ENCODE measurements at regions not wholly inside any gene's neighbourhood (a gene's known extent, or its start where the extent isn't known, plus 50 kb on each side); places are given as distances from the start of the nearest gene placed in this dataset.

DNA sequence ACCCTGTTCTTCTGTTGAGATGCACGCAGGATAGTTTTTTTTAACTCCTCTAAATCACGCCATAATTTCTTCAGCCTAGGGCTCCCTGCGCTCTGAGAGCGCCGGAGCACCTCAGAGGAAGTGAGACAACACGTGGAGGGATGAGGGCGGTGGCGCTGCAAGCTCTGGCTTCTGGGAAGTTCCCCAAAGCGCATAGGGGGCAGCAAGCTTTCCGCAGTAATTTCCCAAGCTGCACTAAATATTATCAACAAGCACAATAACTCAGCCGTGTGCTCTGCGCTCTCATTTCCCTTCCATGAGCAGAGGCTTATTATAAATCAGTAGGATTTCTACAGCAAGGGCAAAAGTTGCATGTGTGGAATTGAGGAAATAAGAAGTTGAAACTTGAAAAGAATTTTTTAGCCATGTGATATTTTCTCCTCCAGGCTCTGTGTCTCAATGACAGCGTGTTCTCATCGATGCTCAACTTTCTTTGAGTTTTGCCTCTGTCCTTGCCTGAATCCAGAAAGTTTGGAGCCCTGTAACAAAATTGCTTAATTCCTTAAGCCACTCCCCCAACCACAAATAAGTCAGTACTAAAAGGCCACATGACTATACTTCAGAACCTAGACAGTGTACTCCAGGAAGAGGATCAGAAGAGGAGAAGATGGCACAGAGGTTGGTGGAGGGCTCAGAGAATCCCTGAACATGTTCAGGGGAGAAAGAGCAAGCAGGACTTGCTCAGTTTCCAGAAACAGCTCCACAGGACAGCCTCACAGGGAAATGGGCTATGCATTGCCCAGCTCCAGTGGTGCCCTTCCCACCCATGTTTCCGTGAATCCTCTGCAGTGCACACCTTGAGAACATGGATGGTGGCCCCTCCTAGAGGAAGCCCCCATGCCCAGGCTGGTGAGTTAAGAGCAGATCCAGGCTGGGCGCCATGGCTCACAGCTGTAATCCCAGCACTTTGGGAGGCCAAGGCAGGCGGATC is 221.5 kb upstream of the GHITM start:
- no peak for TF ChIP-seq EP300 (IDR thresholded peaks at IDR 0.05)
- no peak for TF ChIP-seq CTCF (IDR thresholded peaks at IDR 0.05)
- no peak for TF ChIP-seq POLR2A (IDR thresholded peaks at IDR 0.05)
- no peak for TF ChIP-seq POLR2AphosphoS5 (IDR thresholded peaks at IDR 0.05)
- H3K4me3 ChIP-seq: no peak overlapping the region
- H3K4me1 ChIP-seq: peaks cover 0 to 8% (median 0%) of the 10 kb centered on the region in 3 donors
- ATAC-seq: peak; percentile 48
- no peak overlapping the region for H3K27ac ChIP-seq
- peaks cover 4% of the 10 kb centered on the region for H3K27me3 ChIP-seq
- no peaks in the 10 kb centered on the region for H3K9me3 ChIP-seq
- no peaks in the 10 kb centered on the region for H3K36me3 ChIP-seq
- 12 to 23% methylated on average over 10 to 14 of the region's 17 CpGs for WGBS, 2 donors (ENCODE audit: low coverage in 1 of 2)

DNA sequence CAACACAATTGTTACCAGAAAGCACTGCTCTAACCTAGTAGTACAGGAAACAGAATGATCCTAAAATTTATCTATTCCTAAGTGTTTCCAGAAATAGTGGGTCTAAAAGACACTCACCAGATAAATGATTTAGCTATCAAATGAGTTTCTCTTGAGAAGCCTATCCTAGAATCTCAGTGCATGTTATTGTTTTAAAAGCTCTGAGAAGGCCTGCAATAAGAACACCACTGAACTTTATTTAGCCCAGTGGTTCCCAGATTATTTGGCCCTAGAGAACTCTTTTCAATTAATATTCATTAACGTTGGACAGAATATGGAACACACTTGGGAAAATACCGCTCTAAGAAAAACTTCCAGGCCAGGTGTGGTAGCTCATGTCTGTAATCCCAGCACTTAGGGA is 220.1 kb upstream of the GHITM start:
- no peak for TF ChIP-seq POLR2AphosphoS5 (IDR thresholded peaks at IDR 0.05)
- TF ChIP-seq POLR2A (IDR thresholded peaks at IDR 0.05): no peak
- TF ChIP-seq CTCF (IDR thresholded peaks at IDR 0.05): no peak
- TF ChIP-seq EP300 (IDR thresholded peaks at IDR 0.05): no peak
- no peak overlapping the region for H3K4me3 ChIP-seq
- H3K27me3 ChIP-seq: peaks cover 7% of the 10 kb centered on the region
- H3K9me3 ChIP-seq: no peaks in the 10 kb centered on the region
- no peak for ATAC-seq
- no peaks in the 10 kb centered on the region for H3K36me3 ChIP-seq
- peaks cover 0 to 8% (median 0%) of the 10 kb centered on the region in 3 donors for H3K4me1 ChIP-seq
- WGBS, 2 donors (ENCODE audit: low coverage in 1 of 2): 66 to 75% methylated on average over 2 of the region's 2 CpGs
- no peak overlapping the region for H3K27ac ChIP-seq

DNA sequence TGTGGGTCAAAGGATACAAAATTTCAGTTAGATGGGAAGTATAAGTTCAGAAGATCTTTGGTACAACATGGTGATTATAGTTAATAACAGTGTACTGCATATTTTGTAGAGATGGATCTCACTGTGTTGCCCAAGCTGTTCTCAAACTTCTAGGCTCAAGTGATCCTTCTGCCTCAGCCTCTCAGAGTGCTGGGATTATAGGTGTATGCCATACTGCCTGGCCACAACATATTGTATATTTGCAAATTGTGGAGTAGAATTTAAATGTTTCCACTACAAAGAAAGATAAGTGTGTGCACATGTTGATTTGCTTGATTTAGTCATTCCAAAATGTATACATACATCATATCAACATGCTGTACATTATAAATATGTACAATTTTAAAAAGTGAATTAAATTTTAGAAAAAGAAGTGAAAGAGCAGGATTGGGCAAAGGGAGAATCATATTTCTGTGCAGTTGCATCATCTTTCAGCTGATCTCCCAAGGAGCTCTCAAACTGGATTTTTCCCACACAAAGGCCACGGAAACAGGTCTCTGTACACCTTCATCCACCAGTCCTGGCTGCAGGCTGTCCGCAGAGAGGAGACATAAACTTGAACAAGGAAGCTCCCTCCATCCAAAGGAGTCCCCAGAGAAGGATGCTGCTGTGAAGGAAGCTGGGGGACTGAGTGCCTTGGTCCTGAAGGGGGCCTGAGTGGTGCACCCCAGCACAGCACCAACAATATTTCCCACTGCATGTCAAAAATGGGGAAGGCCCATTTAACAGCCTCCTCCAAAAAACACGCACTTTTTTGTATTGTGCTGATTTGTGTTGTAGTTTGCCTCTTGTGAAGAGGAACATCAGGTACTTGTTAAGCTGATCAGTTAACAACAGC is 217.1 kb upstream of the GHITM start:
- Histone ChIP-seq H3K4me3 (no peak overlapping the region), H3K9me3 (no peaks in the 10 kb centered on the region), H3K27ac (no peak overlapping the region), H3K4me1 (peaks cover 0 to 8% (median 0%) of the 10 kb centered on the region in 3 donors), H3K36me3 (no peaks in the 10 kb centered on the region), H3K27me3 (peaks cover 15% of the 10 kb centered on the region)
- WGBS, 2 donors (ENCODE audit: low coverage in 1 of 2): 87 to 90% methylated on average over 3 of the region's 3 CpGs
- TF ChIP-seq CTCF (IDR thresholded peaks at IDR 0.05): no peak
- TF ChIP-seq EP300 (IDR thresholded peaks at IDR 0.05): no peak
- ATAC-seq: no peak

DNA sequence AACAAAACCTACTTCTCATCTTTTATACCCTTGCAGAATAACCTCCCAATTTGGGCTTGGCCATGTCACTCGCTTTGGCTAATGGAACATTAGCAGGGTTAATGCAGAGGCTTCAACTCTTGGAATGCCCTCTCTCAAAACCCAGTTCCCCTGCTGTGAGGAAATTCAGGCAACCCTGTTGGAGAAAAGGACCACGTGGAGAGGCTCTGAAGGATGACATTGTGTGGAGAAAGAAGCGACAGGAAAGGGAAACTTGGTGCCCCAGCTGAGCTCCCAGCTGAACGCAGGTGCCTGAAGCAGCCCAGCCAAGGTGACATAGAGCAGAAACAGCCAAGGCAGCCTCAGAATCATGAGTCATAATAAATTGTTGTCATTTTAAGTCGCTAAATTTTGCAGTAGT is 214.2 kb upstream of the GHITM start:
- ATAC-seq: no peak
- TF ChIP-seq POLR2AphosphoS5 (IDR thresholded peaks at IDR 0.05): no peak
- TF ChIP-seq POLR2A (IDR thresholded peaks at IDR 0.05): no peak
- no peak for TF ChIP-seq EP300 (IDR thresholded peaks at IDR 0.05)
- no peak for TF ChIP-seq CTCF (IDR thresholded peaks at IDR 0.05)
- no peaks in the 10 kb centered on the region for H3K36me3 ChIP-seq
- no peaks in the 10 kb centered on the region for H3K4me1 ChIP-seq
- H3K27ac ChIP-seq: no peak overlapping the region
- H3K4me3 ChIP-seq: no peak overlapping the region
- no peaks in the 10 kb centered on the region for H3K9me3 ChIP-seq
- H3K27me3 ChIP-seq: peaks cover 15% of the 10 kb centered on the region
- 32 to 38% methylated on average over 5 of the region's 5 CpGs for WGBS, 2 donors (ENCODE audit: low coverage in 1 of 2)
